Transverse colon (tissue), 4 donors: ENCODE measurements at regions not wholly inside any gene's neighbourhood (a gene's known extent, or its start where the extent isn't known, plus 50 kb on each side); places are given as distances from the start of the nearest gene placed in this dataset.

Source experiments
- EP300 ChIP-seq: sonication (generic); formaldehyde crosslinking; IDR thresholded peaks from one replicate; pipeline ENCODE4 v1.6.1; 2017; ENCODE audit warnings: antibody characterized with exemption, low read depth
- POLR2A ChIP-seq: fragments of 450-650 bp; IDR thresholded peaks from one replicate; pipeline ENCODE4 v1.6.1; 2016; ENCODE audit warnings: antibody characterized with exemption, mild to moderate bottlenecking, moderate library complexity
- POLR2AphosphoS5 ChIP-seq, 3 donors: sonication (generic); formaldehyde crosslinking; IDR thresholded peaks; one replicate each; pipeline ENCODE4 v1.6.1; 2016; ENCODE audit warnings: antibody characterized with exemption in 3 of 3
- TF ChIP-seq, protein P1 (sequence below), 5 experiments: fragments of 200-600 bp in 3 of 5; fragments of 450-650 bp in 2 of 5; sonication (generic) in 3 of 5; IDR thresholded peaks; 1 replicate in 2 of 5; 2 replicates in 3 of 5; pipeline ENCODE4 v1.5.1; 2016 to 2017; ENCODE audit warnings: antibody characterized with exemption in 5 of 5, inconsistent platforms in 3 of 5, mild to moderate bottlenecking in 2 of 5, moderate library complexity in 1 of 5

DNA sequence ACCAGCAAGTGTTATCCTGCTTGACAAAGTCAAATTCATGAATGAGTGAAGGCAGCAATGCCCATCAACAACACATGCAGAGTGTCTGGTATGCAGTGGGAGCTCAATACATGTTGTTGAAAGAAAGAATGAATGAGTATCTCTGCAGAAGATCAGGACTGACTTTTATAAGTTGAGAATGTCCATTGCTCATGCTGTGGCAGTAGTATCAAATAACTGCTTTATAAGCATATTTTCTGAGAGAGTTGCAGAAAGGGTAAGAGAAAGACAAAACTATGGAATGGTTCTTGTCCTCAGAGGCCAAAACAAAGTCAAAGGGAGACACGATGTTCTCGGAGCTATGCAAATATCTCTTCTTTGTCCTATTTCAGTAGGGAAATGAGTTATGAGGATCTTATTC is 288.7 kb downstream of the LMX1A start:
- TF ChIP-seq, protein P1, sequence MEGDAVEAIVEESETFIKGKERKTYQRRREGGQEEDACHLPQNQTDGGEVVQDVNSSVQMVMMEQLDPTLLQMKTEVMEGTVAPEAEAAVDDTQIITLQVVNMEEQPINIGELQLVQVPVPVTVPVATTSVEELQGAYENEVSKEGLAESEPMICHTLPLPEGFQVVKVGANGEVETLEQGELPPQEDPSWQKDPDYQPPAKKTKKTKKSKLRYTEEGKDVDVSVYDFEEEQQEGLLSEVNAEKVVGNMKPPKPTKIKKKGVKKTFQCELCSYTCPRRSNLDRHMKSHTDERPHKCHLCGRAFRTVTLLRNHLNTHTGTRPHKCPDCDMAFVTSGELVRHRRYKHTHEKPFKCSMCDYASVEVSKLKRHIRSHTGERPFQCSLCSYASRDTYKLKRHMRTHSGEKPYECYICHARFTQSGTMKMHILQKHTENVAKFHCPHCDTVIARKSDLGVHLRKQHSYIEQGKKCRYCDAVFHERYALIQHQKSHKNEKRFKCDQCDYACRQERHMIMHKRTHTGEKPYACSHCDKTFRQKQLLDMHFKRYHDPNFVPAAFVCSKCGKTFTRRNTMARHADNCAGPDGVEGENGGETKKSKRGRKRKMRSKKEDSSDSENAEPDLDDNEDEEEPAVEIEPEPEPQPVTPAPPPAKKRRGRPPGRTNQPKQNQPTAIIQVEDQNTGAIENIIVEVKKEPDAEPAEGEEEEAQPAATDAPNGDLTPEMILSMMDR (IDR thresholded peaks at IDR 0.05): no peak
- TF ChIP-seq POLR2A (no peak), POLR2AphosphoS5 (IDR thresholded peaks at IDR 0.05) (no peak), EP300 (no peak)
